Panc1 (cell line): ENCODE measurements at regions not wholly inside any gene's neighbourhood (a gene's known extent, or its start where the extent isn't known, plus 50 kb on each side); places are given as distances from the start of the nearest gene placed in this dataset.

Source experiments
- SIN3A ChIP-seq: IDR thresholded peaks from 2 replicates; pipeline ENCODE4 v1.6.1; 2012; ENCODE audit warnings: low read depth, mild to moderate bottlenecking, low read length, moderate library complexity, borderline replicate concordance; ENCODE audit not compliant: insufficient read depth
- TF ChIP-seq, protein P1 (sequence below): fragments of 450-650 bp; IDR thresholded peaks from 2 replicates; pipeline ENCODE4 v1.5.1; 2017; ENCODE audit warnings: mild to moderate bottlenecking

DNA sequence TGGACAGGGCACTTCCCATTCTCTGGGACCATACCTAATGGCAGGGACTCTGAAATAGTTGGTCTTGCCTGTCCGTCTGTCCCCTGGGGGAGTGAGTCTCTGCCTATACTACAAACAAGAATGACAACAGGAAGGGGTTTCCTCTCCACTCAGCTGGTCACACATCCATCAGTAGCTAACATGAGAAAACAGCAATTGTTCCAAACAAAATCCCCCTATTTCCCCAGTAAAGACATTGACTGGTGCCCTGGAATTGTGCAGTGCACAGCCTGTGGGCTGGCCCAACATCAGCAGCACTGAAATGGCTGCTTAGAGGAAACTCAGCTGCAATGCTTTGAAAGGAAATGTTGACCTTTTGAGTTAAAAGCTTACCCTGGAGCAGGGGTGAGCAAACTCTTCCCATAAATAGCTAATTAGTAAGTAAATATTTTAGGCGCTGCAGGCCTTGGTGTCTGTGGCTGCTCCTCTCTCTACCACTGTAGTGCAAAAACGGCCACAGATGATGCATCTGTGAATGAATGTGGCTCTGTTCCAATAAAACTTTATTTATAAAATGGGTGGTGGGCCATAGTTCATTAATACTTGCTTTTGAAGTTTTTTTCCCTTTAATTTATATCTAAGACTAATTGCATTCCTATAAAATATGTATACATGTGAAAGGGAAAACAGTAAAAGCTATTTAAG, 174.3 kb downstream of the KLF13 start:
- TF ChIP-seq, protein P1, sequence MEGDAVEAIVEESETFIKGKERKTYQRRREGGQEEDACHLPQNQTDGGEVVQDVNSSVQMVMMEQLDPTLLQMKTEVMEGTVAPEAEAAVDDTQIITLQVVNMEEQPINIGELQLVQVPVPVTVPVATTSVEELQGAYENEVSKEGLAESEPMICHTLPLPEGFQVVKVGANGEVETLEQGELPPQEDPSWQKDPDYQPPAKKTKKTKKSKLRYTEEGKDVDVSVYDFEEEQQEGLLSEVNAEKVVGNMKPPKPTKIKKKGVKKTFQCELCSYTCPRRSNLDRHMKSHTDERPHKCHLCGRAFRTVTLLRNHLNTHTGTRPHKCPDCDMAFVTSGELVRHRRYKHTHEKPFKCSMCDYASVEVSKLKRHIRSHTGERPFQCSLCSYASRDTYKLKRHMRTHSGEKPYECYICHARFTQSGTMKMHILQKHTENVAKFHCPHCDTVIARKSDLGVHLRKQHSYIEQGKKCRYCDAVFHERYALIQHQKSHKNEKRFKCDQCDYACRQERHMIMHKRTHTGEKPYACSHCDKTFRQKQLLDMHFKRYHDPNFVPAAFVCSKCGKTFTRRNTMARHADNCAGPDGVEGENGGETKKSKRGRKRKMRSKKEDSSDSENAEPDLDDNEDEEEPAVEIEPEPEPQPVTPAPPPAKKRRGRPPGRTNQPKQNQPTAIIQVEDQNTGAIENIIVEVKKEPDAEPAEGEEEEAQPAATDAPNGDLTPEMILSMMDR, result no peak
- no peak for TF ChIP-seq SIN3A
